ENCODE measurements at regions not wholly inside any gene's neighbourhood (a gene's known extent, or its start where the extent isn't known, plus 50 kb on each side); places are given as distances from the start of the nearest gene placed in this dataset.

- TF ChIP-seq POLR2A (IDR thresholded peaks at IDR 0.05) (no peak), POLR2AphosphoS5 (IDR thresholded peaks at IDR 0.05) (no peak), CTCF (IDR thresholded peaks at IDR 0.05 in 8 of 11, conservative IDR thresholded peaks at IDR 0.05 in 3 of 11) (no peak)
- H3K36me3 ChIP-seq: no peaks in the 10 kb centered on the region
- intact Hi-C loops (cut with DNase I; ENCODE audit: low total_unique reads): no loop called here
- no peaks in the 10 kb centered on the region for H3K9me3 ChIP-seq
- H3K27ac ChIP-seq: no peak overlapping the region
- H3K4me1 ChIP-seq: no peaks in the 10 kb centered on the region
- DNase-seq: no peak
- H3K27me3 ChIP-seq (replicated peaks in 1 of 7): no peaks in the 10 kb centered on the region
- H3K4me3 ChIP-seq: no peak overlapping the region
Measured at GRCh38 chr1:218591966-218592365, 246.8 kb downstream of the TGFB2 start.

GRCh38 chr1:218592688-218593087 is 247.6 kb downstream of the TGFB2 start:
- Histone ChIP-seq H3K36me3 (no peaks in the 10 kb centered on the region), H3K27me3 (replicated peaks in 1 of 7) (no peaks in the 10 kb centered on the region), H3K27ac (no peak overlapping the region), H3K9me3 (no peaks in the 10 kb centered on the region), H3K4me1 (no peaks in the 10 kb centered on the region), H3K4me3 (no peak overlapping the region)
- no peak for TF ChIP-seq POLR2AphosphoS5 (IDR thresholded peaks at IDR 0.05)
- TF ChIP-seq POLR2A (IDR thresholded peaks at IDR 0.05): no peak
- TF ChIP-seq CTCF (IDR thresholded peaks at IDR 0.05 in 8 of 11, conservative IDR thresholded peaks at IDR 0.05 in 3 of 11): no peak
- intact Hi-C loops (cut with DNase I; ENCODE audit: low total_unique reads): no loop called here
- DNase-seq: no peak
- WGBS, 5 donors: 46 to 67% (median 61%) methylated on average over 2 of the region's 2 CpGs

GRCh38 chr1:218600968-218601367 is 255.8 kb downstream of the TGFB2 start:
- Histone ChIP-seq H3K27me3 (replicated peaks in 1 of 7) (no peaks in the 10 kb centered on the region), H3K4me1 (no peaks in the 10 kb centered on the region), H3K4me3 (no peak overlapping the region), H3K36me3 (no peaks in the 10 kb centered on the region), H3K27ac (no peak overlapping the region), H3K9me3 (peaks cover 0 to 3% (median 0%) of the 10 kb centered on the region in 8 donors)
- no peak for DNase-seq
- 86 to 96% (median 89%) methylated on average over 3 of the region's 3 CpGs for WGBS, 5 donors
- intact Hi-C loops (cut with DNase I; ENCODE audit: low total_unique reads): no loop called here
- TF ChIP-seq POLR2A (IDR thresholded peaks at IDR 0.05) (no peak), CTCF (IDR thresholded peaks at IDR 0.05 in 8 of 11, conservative IDR thresholded peaks at IDR 0.05 in 3 of 11) (no peak), POLR2AphosphoS5 (IDR thresholded peaks at IDR 0.05) (no peak)

GRCh38 chr1:218604217-218604616 is 259.1 kb downstream of the TGFB2 start:
- H3K4me3 ChIP-seq: no peak overlapping the region
- H3K27me3 ChIP-seq (replicated peaks in 1 of 7): no peaks in the 10 kb centered on the region
- H3K4me1 ChIP-seq: no peaks in the 10 kb centered on the region
- no peak for TF ChIP-seq POLR2A (IDR thresholded peaks at IDR 0.05)
- TF ChIP-seq CTCF (IDR thresholded peaks at IDR 0.05 in 8 of 11, conservative IDR thresholded peaks at IDR 0.05 in 3 of 11): no peak
- no peak for TF ChIP-seq POLR2AphosphoS5 (IDR thresholded peaks at IDR 0.05)
- DNase-seq: no peak
- intact Hi-C loops (cut with DNase I; ENCODE audit: low total_unique reads): no loop called here
- 69 to 84% (median 75%) methylated on average over 1 of the region's 1 CpG for WGBS, 5 donors
- peaks cover 0 to 18% (median 10%) of the 10 kb centered on the region in 8 donors for H3K9me3 ChIP-seq
- no peak overlapping the region for H3K27ac ChIP-seq
- no peaks in the 10 kb centered on the region for H3K36me3 ChIP-seq
